ENCODE measurements at regions not wholly inside any gene's neighbourhood (a gene's known extent, or its start where the extent isn't known, plus 50 kb on each side); places are given as distances from the start of the nearest gene placed in this dataset.

GRCh38 chr13:34879851-34880250 lies 62.2 kb upstream of the NBEA start:
- no peak for TF ChIP-seq POLR2AphosphoS5 (IDR thresholded peaks at IDR 0.05; ENCODE audit: low read depth, low read length)
- TF ChIP-seq POLR2A (IDR thresholded peaks at IDR 0.05; ENCODE audit: low read depth, low read length), result no peak
- no peak for TF ChIP-seq TAF1 (IDR thresholded peaks at IDR 0.05; ENCODE audit: borderline replicate concordance, low read depth, low read length)
